Mesothelial cell of epicardium (in vitro differentiated cells): ENCODE measurements at regions not wholly inside any gene's neighbourhood (a gene's known extent, or its start where the extent isn't known, plus 50 kb on each side); places are given as distances from the start of the nearest gene placed in this dataset. TPM values are rescaled to one million over a fixed set of nuclear protein-coding genes. Genes with fewer than 3 reads are reported as not detected.

Experiments
- DNase-seq, 2 experiments: peaks; one replicate each; pipeline ENCODE4 v3.0.0; 2021; ENCODE audit warnings: low spot score in 2 of 2; ENCODE audit not compliant: unreplicated experiment in 2 of 2
- H3K27ac Mint-ChIP-seq: 2 replicates; pipeline ENCODE4 v1.8.0; 2021; ENCODE audit warnings: mixed read lengths
- H3K27me3 Mint-ChIP-seq: 2 replicates; pipeline ENCODE4 v1.8.0; 2021; ENCODE audit warnings: low read depth, mixed read lengths
- H3K36me3 Mint-ChIP-seq: 2 replicates; pipeline ENCODE4 v1.8.0; 2021; ENCODE audit warnings: mixed read lengths
- H3K4me1 Mint-ChIP-seq: 2 replicates; pipeline ENCODE4 v1.8.0; 2021; ENCODE audit warnings: mixed read lengths
- H3K4me3 Mint-ChIP-seq: 2 replicates; pipeline ENCODE4 v1.8.0; 2021; ENCODE audit warnings: mild to moderate bottlenecking, moderate library complexity, mixed read lengths
- H3K9me3 Mint-ChIP-seq: 2 replicates; pipeline ENCODE4 v1.8.0; 2021; ENCODE audit warnings: mixed read lengths
- CTCF ChIP-seq: fragments of 200-600 bp; sonication (generic); IDR thresholded peaks from one replicate; pipeline ENCODE4 v1.5.0; 2021; ENCODE audit warnings: antibody characterized with exemption; ENCODE audit not compliant: unreplicated experiment
- microRNA-seq: library from miRNA; unstranded; fragments of <30 nt; microRNA quantifications from one replicate; pipeline ENCODE4 v1.2.0, GENCODE V29; 2021; ENCODE audit warnings: inconsistent platforms, mixed read lengths

GRCh38 chr18:66676699-66677098 lies 72.8 kb upstream of the CDH19 start:
- peaks cover 12% of the 10 kb centered on the region for H3K9me3 Mint-ChIP-seq
- H3K27me3 Mint-ChIP-seq = no peaks in the 10 kb centered on the region
- no peaks in the 10 kb centered on the region for H3K36me3 Mint-ChIP-seq
- no peaks in the 10 kb centered on the region for H3K4me1 Mint-ChIP-seq
- H3K4me3 Mint-ChIP-seq = no peak overlapping the region
- no peak for TF ChIP-seq CTCF
- H3K27ac Mint-ChIP-seq = no peak overlapping the region
- DNase-seq = no peak

GRCh38 chr18:66674286-66674685 lies 70.4 kb upstream of the CDH19 start:
- H3K4me3 Mint-ChIP-seq = no peak overlapping the region
- TF ChIP-seq CTCF = no peak
- DNase-seq = no peak

GRCh38 chr18:66668706-66669105 lies 64.8 kb upstream of the CDH19 start:
- no peak for TF ChIP-seq CTCF
- DNase-seq = no peak
- Mint-ChIP-seq H3K4me1 (no peaks in the 10 kb centered on the region), H3K36me3 (no peaks in the 10 kb centered on the region), H3K27me3 (no peaks in the 10 kb centered on the region), H3K27ac (no peak overlapping the region), H3K9me3 (no peaks in the 10 kb centered on the region), H3K4me3 (no peak overlapping the region)

More at GRCh38 chr18:66674286-66674685, 70.4 kb upstream of the CDH19 start:
- H3K9me3 Mint-ChIP-seq = peaks cover 12% of the 10 kb centered on the region
- H3K27ac Mint-ChIP-seq = no peak overlapping the region
- H3K36me3 Mint-ChIP-seq = no peaks in the 10 kb centered on the region
- H3K4me1 Mint-ChIP-seq = no peaks in the 10 kb centered on the region
- no peaks in the 10 kb centered on the region for H3K27me3 Mint-ChIP-seq

GRCh38 chr18:66662632-66663031 lies 58.7 kb upstream of the CDH19 start:
- DNase-seq = no peak
- no peak overlapping the region for H3K27ac Mint-ChIP-seq
- no peaks in the 10 kb centered on the region for H3K9me3 Mint-ChIP-seq
- no peak overlapping the region for H3K4me3 Mint-ChIP-seq
- H3K27me3 Mint-ChIP-seq = no peaks in the 10 kb centered on the region
- no peaks in the 10 kb centered on the region for H3K4me1 Mint-ChIP-seq
- no peaks in the 10 kb centered on the region for H3K36me3 Mint-ChIP-seq
- TF ChIP-seq CTCF = no peak

GRCh38 chr18:66655407-66655806 lies 51.5 kb upstream of the CDH19 start:
- no peak for TF ChIP-seq CTCF
- Mint-ChIP-seq H3K36me3 (no peaks in the 10 kb centered on the region), H3K4me1 (no peaks in the 10 kb centered on the region), H3K4me3 (no peak overlapping the region), H3K27me3 (no peaks in the 10 kb centered on the region), H3K9me3 (no peaks in the 10 kb centered on the region), H3K27ac (no peak overlapping the region)
- no peak for DNase-seq

Small RNA genes lying in the stretch of these regions (microRNA-seq; reads per million reads assigned to microRNA genes)
- not detected for gene MIR5011
